ENCODE measurements at regions not wholly inside any gene's neighbourhood (a gene's known extent, or its start where the extent isn't known, plus 50 kb on each side); places are given as distances from the start of the nearest gene placed in this dataset.

GRCh38 chr12:131383741-131384543 is 326.9 kb upstream of the SFSWAP start:
- TF ChIP-seq CTCF (IDR thresholded peaks at IDR 0.05) (no peak), POLR2A (IDR thresholded peaks at IDR 0.05) (no peak)

Measured in adrenal gland (tissue), 5 donors.